GM18498 (cell line): ENCODE measurements at regions not wholly inside any gene's neighbourhood (a gene's known extent, or its start where the extent isn't known, plus 50 kb on each side); places are given as distances from the start of the nearest gene placed in this dataset.

Experiments used
- ATAC-seq: cut with Tn5 transposase; IDR thresholded peaks from one replicate; pipeline ENCODE4 v1.9.1; 2021; ENCODE audit warnings: mild to moderate bottlenecking, moderate library complexity; ENCODE audit not compliant: unreplicated experiment

GRCh38 chr21:16519036-16519435, 789.3 kb downstream of the USP25 start:
- ATAC-seq, result no peak

GRCh38 chr21:16519644-16520043, 789.9 kb downstream of the USP25 start:
- no peak for ATAC-seq

- ATAC-seq, result no peak
These were observed 792.8 kb downstream of the USP25 start for GRCh38 chr21:16522548-16522947.

- no peak for ATAC-seq
These were observed 800.9 kb downstream of the USP25 start for GRCh38 chr21:16530656-16531055.

- ATAC-seq, result no peak
These were observed 803.1 kb downstream of the USP25 start for GRCh38 chr21:16532840-16533239.

GRCh38 chr21:16533692-16534407, 804.1 kb downstream of the USP25 start:
- ATAC-seq, result no peak

GRCh38 chr21:16534408-16535101, 804.8 kb downstream of the USP25 start:
- no peak for ATAC-seq

GRCh38 chr21:16535102-16535422, 805.3 kb downstream of the USP25 start:
- ATAC-seq, result no peak

- no peak for ATAC-seq
These were observed 805.8 kb downstream of the USP25 start for GRCh38 chr21:16535626-16536025.

- ATAC-seq, result no peak
These were observed 806.4 kb downstream of the USP25 start for GRCh38 chr21:16536140-16536539.

GRCh38 chr21:16536643-16537434, 807.1 kb downstream of the USP25 start:
- no peak for ATAC-seq

GRCh38 chr21:16537501-16537900, 807.7 kb downstream of the USP25 start:
- no peak for ATAC-seq

- no peak for ATAC-seq
These were observed 808.6 kb downstream of the USP25 start for GRCh38 chr21:16538405-16538804.

GRCh38 chr21:16538936-16539440, 809.2 kb downstream of the USP25 start:
- ATAC-seq, result no peak

GRCh38 chr21:16540966-16541727, 811.4 kb downstream of the USP25 start:
- ATAC-seq, result no peak

- ATAC-seq, result no peak
These were observed 820.3 kb downstream of the USP25 start for GRCh38 chr21:16550118-16550517.

- no peak for ATAC-seq
These were observed 821.3 kb downstream of the USP25 start for GRCh38 chr21:16550917-16551741.

- no peak for ATAC-seq
These were observed 823.1 kb downstream of the USP25 start for GRCh38 chr21:16552880-16553279.

- ATAC-seq, result no peak
These were observed 824.7 kb downstream of the USP25 start for GRCh38 chr21:16554503-16554902.

- ATAC-seq, result no peak
These were observed 833.3 kb downstream of the USP25 start for GRCh38 chr21:16563116-16563515.
